H1 (cell line): ENCODE measurements at regions not wholly inside any gene's neighbourhood (a gene's known extent, or its start where the extent isn't known, plus 50 kb on each side); places are given as distances from the start of the nearest gene placed in this dataset.

ENCODE experiments used
- TF ChIP-seq, protein P1 (sequence below): fragments of 300-600 bp; sonication (generic); IDR thresholded peaks from 2 replicates; pipeline ENCODE4 v1.7.1; 2012; ENCODE audit warnings: low read length, moderate library complexity, mild to moderate bottlenecking, inconsistent platforms; ENCODE audit not compliant: insufficient replicate concordance
- TF ChIP-seq, protein P2 (sequence below): IDR thresholded peaks from 2 replicates; pipeline ENCODE4 v1.6.1; 2011; ENCODE audit warnings: low read length, improper control_type of control experiment

DNA sequence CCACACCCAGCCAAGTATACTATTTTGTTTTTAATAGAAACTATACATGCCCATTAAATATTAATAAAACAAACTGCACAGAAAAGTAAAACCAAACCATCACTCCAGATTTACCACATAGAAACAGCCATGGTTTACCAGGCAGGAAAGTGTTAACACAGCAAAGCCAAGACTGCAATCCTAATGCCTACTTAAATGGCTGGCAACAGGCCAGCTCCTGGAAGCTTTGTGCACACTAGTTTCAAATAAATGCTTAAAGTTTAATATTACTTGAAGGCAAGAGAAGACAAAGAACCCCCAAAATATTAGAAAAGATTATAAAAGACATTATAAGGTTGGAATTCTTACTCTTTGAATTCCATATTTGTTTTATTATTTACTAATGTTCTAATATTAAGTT, 141.0 kb downstream of the VCY start (continued):
- TF ChIP-seq, protein P1, sequence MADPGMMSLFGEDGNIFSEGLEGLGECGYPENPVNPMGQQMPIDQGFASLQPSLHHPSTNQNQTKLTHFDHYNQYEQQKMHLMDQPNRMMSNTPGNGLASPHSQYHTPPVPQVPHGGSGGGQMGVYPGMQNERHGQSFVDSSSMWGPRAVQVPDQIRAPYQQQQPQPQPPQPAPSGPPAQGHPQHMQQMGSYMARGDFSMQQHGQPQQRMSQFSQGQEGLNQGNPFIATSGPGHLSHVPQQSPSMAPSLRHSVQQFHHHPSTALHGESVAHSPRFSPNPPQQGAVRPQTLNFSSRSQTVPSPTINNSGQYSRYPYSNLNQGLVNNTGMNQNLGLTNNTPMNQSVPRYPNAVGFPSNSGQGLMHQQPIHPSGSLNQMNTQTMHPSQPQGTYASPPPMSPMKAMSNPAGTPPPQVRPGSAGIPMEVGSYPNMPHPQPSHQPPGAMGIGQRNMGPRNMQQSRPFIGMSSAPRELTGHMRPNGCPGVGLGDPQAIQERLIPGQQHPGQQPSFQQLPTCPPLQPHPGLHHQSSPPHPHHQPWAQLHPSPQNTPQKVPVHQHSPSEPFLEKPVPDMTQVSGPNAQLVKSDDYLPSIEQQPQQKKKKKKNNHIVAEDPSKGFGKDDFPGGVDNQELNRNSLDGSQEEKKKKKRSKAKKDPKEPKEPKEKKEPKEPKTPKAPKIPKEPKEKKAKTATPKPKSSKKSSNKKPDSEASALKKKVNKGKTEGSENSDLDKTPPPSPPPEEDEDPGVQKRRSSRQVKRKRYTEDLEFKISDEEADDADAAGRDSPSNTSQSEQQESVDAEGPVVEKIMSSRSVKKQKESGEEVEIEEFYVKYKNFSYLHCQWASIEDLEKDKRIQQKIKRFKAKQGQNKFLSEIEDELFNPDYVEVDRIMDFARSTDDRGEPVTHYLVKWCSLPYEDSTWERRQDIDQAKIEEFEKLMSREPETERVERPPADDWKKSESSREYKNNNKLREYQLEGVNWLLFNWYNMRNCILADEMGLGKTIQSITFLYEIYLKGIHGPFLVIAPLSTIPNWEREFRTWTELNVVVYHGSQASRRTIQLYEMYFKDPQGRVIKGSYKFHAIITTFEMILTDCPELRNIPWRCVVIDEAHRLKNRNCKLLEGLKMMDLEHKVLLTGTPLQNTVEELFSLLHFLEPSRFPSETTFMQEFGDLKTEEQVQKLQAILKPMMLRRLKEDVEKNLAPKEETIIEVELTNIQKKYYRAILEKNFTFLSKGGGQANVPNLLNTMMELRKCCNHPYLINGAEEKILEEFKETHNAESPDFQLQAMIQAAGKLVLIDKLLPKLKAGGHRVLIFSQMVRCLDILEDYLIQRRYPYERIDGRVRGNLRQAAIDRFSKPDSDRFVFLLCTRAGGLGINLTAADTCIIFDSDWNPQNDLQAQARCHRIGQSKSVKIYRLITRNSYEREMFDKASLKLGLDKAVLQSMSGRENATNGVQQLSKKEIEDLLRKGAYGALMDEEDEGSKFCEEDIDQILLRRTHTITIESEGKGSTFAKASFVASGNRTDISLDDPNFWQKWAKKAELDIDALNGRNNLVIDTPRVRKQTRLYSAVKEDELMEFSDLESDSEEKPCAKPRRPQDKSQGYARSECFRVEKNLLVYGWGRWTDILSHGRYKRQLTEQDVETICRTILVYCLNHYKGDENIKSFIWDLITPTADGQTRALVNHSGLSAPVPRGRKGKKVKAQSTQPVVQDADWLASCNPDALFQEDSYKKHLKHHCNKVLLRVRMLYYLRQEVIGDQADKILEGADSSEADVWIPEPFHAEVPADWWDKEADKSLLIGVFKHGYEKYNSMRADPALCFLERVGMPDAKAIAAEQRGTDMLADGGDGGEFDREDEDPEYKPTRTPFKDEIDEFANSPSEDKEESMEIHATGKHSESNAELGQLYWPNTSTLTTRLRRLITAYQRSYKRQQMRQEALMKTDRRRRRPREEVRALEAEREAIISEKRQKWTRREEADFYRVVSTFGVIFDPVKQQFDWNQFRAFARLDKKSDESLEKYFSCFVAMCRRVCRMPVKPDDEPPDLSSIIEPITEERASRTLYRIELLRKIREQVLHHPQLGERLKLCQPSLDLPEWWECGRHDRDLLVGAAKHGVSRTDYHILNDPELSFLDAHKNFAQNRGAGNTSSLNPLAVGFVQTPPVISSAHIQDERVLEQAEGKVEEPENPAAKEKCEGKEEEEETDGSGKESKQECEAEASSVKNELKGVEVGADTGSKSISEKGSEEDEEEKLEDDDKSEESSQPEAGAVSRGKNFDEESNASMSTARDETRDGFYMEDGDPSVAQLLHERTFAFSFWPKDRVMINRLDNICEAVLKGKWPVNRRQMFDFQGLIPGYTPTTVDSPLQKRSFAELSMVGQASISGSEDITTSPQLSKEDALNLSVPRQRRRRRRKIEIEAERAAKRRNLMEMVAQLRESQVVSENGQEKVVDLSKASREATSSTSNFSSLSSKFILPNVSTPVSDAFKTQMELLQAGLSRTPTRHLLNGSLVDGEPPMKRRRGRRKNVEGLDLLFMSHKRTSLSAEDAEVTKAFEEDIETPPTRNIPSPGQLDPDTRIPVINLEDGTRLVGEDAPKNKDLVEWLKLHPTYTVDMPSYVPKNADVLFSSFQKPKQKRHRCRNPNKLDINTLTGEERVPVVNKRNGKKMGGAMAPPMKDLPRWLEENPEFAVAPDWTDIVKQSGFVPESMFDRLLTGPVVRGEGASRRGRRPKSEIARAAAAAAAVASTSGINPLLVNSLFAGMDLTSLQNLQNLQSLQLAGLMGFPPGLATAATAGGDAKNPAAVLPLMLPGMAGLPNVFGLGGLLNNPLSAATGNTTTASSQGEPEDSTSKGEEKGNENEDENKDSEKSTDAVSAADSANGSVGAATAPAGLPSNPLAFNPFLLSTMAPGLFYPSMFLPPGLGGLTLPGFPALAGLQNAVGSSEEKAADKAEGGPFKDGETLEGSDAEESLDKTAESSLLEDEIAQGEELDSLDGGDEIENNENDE: no peak
- TF ChIP-seq, protein P2, sequence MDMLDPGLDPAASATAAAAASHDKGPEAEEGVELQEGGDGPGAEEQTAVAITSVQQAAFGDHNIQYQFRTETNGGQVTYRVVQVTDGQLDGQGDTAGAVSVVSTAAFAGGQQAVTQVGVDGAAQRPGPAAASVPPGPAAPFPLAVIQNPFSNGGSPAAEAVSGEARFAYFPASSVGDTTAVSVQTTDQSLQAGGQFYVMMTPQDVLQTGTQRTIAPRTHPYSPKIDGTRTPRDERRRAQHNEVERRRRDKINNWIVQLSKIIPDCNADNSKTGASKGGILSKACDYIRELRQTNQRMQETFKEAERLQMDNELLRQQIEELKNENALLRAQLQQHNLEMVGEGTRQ: no peak
- TF ChIP-seq, all 59 proteins: peak for 0
